DMS53 treated with DMSO at 0.1 percent for 48 hours (cell line): ENCODE measurements at regions not wholly inside any gene's neighbourhood (a gene's known extent, or its start where the extent isn't known, plus 50 kb on each side); places are given as distances from the start of the nearest gene placed in this dataset.

Source experiments
- DNase-seq: peaks from one replicate; lab custom pipeline; 2025; ENCODE audit not compliant: unreplicated experiment; lab: John Stamatoyannopoulos, UW

- no peak for DNase-seq
These were observed 250.8 kb downstream of the SOX4 start for GRCh38 chr6:21844120-21844917.

- peak; percentile 37 for DNase-seq
These were observed 251.5 kb downstream of the SOX4 start for GRCh38 chr6:21845018-21845417.

DNA sequence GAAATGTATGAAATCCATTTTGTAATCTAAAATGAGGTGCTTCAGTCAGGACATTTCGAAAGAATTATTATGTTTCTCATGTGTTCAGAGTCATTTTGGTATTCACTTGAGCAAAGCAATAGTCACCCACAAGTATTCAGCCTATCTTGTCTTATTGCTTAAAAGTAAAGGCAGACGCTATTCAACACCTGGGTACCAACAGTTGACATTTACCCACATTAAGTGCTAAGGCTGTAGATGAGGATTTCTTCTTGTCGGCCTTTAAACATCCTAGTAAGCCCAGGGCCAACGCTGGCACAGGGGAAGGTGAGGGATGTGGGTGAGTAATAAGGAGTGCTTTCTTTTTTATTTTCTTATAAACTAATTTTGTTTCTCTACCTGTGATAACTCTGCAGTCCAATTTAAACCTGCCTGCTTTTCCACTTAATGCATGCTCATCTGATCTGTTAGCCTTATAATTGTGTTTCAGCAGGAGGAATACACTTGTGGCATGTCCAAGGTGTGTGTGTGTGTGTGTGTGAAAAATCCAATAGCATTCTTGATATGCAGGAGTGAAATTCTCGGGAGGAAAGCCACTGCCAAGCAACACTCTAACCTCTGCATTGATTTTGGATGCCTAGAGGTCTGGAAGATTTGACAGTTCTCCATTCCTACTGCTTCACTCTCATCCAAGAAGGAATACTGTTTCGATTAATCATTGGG, 252.0 kb downstream of the SOX4 start:
- DNase-seq, result no peak

GRCh38 chr6:21846541-21847451, 253.2 kb downstream of the SOX4 start:
- peak; percentile 99 for DNase-seq

GRCh38 chr6:21847711-21848480, 254.3 kb downstream of the SOX4 start:
- DNase-seq, result peak; percentile 26

- no peak for DNase-seq
These were observed 257.1 kb downstream of the SOX4 start for GRCh38 chr6:21850691-21851090.

DNA sequence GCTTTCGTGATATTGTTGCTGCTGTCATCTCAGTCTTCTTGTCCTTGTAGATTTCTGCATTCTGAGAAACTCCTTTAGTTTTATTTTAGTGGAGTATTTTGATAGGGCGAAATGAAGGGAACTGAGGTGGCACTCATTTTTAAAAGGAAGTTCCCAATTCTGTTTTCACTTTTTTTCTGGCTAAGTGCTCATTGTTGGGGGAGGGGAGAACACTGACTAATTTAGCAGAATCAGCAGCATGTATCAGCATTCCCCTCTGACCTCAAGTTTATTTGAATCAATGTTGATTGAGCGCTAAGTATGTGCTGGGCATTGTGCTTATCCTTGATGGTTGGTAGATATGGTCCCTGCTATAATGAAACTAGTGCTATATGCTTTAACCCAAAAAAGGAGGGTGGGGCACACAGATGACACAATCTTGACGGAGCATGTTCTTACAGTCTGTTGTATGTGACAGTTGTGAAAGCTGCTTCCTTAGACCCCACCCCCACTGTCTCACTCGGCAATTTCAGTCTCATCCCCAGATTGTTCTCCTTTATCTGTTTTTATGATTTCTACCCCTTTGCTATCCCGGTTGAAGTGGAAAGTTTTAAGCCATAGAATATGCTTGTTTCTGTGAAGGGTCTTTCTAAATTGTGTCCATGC, 262.4 kb downstream of the SOX4 start:
- no peak for DNase-seq

DNA sequence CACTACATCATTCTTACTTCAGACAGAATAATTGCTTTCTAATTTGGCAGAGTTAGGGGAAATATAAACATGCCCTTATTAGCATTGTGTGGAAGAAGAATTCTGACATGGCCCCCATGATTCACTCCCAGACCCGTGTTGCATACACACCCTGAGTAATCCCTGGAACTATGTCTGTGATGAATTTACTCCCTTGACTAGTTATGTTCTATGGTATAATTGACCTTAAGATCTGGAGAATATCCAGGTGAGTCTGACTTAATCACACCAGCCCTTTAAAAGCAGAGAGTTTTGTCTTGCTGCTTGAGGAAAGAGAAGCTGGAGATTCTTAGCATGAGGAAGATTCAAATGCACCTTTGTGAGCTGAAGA, 262.9 kb downstream of the SOX4 start:
- no peak for DNase-seq

DNA sequence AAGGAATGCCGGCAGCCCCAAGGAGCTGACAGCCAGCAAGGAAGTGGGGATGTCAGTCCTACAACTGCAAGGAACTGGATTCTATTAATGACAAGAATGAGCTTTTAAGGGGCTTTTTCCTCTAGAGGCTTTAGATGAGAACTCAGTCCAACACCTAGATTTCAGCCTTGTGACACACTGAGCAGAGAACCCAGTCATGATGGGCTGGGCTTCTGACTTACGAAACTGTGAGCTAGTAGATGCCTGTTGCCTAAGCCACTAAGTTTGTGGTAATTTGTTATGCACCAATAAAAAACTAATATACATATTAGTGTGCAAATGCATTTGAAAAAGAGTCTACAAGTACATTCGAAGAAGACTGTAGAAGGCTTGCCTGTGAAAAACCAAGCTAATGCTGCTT, 263.3 kb downstream of the SOX4 start:
- no peak for DNase-seq

GRCh38 chr6:21858076-21858475, 264.5 kb downstream of the SOX4 start:
- no peak for DNase-seq

- DNase-seq, result no peak
These were observed 265.7 kb downstream of the SOX4 start for GRCh38 chr6:21859193-21859735.

- no peak for DNase-seq
These were observed 268.4 kb downstream of the SOX4 start for GRCh38 chr6:21861942-21862341.

GRCh38 chr6:21864206-21864605, 270.7 kb downstream of the SOX4 start:
- DNase-seq, result no peak

DNA sequence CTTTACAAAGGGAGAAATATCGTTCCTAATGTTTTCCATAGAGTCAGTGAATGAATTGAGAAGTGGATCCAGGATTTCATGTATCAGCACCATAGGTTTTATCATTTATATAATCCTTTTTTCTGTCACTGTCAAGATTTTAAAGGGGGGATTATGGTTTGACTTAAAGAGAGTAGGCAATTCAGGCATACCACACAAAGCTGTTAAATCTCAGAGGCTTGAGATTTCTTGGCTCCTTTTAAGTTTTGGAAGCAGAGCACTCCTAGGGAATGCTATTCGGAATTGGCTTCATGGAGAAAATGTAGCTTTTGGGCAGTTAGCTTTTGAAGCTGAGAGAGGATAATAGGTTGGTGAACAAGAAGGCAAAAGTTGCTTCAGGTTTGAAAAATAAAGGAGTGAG, 274.7 kb downstream of the SOX4 start:
- DNase-seq, result no peak

DNA sequence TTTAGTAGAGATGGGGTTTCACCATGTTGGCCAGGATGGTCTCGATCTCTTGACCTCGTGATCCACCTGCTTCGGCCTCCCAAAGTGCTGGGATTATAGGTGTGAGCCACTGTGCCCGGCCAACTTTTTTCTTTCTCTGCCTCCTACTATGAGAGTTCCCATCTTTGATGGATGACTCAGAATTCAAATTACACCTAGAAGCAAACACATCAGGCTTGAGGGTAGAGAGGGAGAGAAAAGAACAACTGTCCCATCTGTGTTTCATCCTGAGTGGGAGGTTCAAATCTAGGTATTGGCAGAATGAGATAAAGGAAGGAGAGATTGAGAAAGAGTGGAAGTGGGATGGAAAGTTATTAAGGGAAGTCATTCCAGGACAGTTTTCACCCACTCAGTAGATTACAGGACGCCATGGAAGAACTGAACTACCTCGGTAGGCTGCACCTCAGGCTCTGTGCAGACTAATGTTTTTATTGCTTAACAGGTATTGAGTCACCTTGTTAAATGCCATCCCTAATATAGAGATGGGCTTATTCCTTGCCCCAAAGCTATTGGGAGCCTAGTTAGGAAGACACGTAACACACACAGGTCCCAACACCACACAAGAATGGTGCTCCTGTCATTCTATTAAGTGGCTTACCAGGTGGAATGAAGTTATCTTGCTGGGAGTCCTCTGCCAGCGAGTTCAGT, 275.7 kb downstream of the SOX4 start:
- no peak for DNase-seq

- no peak for DNase-seq
These were observed 276.7 kb downstream of the SOX4 start for GRCh38 chr6:21870076-21870730.

GRCh38 chr6:21871831-21872230, 278.3 kb downstream of the SOX4 start:
- DNase-seq, result no peak

- no peak for DNase-seq
These were observed 279.2 kb downstream of the SOX4 start for GRCh38 chr6:21872749-21873148.

- no peak for DNase-seq
These were observed 280.0 kb downstream of the SOX4 start for GRCh38 chr6:21873562-21873961.
